Upper lobe of left lung (tissue), 4 donors: ENCODE measurements at regions not wholly inside any gene's neighbourhood (a gene's known extent, or its start where the extent isn't known, plus 50 kb on each side); places are given as distances from the start of the nearest gene placed in this dataset.

ENCODE experiments used
- POLR2AphosphoS5 ChIP-seq, 2 donors: sonication (generic); formaldehyde crosslinking; IDR thresholded peaks; one replicate each; pipeline ENCODE4 v1.5.1; 2017; ENCODE audit warnings: antibody characterized with exemption in 2 of 2
- TF ChIP-seq, protein P1 (sequence below), 6 experiments: fragments of 450-650 bp in 4 of 6; fragments of 200-600 bp in 2 of 6; sonication (generic) in 2 of 6; IDR thresholded peaks; one replicate each; pipeline ENCODE4 v1.5.1; 2016 to 2019; ENCODE audit warnings: antibody characterized with exemption in 6 of 6

GRCh38 chr5:30523061-30523460, 670.4 kb upstream of the CDH6 start:
- TF ChIP-seq, protein P1, sequence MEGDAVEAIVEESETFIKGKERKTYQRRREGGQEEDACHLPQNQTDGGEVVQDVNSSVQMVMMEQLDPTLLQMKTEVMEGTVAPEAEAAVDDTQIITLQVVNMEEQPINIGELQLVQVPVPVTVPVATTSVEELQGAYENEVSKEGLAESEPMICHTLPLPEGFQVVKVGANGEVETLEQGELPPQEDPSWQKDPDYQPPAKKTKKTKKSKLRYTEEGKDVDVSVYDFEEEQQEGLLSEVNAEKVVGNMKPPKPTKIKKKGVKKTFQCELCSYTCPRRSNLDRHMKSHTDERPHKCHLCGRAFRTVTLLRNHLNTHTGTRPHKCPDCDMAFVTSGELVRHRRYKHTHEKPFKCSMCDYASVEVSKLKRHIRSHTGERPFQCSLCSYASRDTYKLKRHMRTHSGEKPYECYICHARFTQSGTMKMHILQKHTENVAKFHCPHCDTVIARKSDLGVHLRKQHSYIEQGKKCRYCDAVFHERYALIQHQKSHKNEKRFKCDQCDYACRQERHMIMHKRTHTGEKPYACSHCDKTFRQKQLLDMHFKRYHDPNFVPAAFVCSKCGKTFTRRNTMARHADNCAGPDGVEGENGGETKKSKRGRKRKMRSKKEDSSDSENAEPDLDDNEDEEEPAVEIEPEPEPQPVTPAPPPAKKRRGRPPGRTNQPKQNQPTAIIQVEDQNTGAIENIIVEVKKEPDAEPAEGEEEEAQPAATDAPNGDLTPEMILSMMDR (IDR thresholded peaks at IDR 0.05): no peak
- no peak for TF ChIP-seq POLR2AphosphoS5 (IDR thresholded peaks at IDR 0.05)
